GM12864 (cell line): ENCODE measurements at regions not wholly inside any gene's neighbourhood (a gene's known extent, or its start where the extent isn't known, plus 50 kb on each side); places are given as distances from the start of the nearest gene placed in this dataset.
"Not testable (repeated sequence)": the region's sequence is repeated elsewhere in the genome, so short reads cannot be mapped to it uniquely, and the experiment has no call there.

Source experiments
- DNase-seq: peaks from one replicate; pipeline ENCODE4 v3.0.0-alpha.2; 2011; ENCODE audit warnings: low read depth
- H3K4me3 ChIP-seq: 2 replicates; pipeline ENCODE4 v1.5.1; 2011; ENCODE audit warnings: mild to moderate bottlenecking, low read depth, low read length, control low read depth
- TF ChIP-seq, protein P1 (sequence below): IDR thresholded peaks from 2 replicates; pipeline ENCODE4 v1.5.1; 2011; ENCODE audit warnings: low read depth, mild to moderate bottlenecking, moderate library complexity, low read length, control low read depth, inconsistent platforms; ENCODE audit errors: missing control alignments

GRCh38 chr11:47928426-47928825, 51.9 kb upstream of the PTPRJ start:
- TF ChIP-seq, protein P1, sequence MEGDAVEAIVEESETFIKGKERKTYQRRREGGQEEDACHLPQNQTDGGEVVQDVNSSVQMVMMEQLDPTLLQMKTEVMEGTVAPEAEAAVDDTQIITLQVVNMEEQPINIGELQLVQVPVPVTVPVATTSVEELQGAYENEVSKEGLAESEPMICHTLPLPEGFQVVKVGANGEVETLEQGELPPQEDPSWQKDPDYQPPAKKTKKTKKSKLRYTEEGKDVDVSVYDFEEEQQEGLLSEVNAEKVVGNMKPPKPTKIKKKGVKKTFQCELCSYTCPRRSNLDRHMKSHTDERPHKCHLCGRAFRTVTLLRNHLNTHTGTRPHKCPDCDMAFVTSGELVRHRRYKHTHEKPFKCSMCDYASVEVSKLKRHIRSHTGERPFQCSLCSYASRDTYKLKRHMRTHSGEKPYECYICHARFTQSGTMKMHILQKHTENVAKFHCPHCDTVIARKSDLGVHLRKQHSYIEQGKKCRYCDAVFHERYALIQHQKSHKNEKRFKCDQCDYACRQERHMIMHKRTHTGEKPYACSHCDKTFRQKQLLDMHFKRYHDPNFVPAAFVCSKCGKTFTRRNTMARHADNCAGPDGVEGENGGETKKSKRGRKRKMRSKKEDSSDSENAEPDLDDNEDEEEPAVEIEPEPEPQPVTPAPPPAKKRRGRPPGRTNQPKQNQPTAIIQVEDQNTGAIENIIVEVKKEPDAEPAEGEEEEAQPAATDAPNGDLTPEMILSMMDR, result no peak
- DNase-seq, result no peak
- no peak overlapping the region for H3K4me3 ChIP-seq

- DNase-seq, result no peak
- TF ChIP-seq, protein P1, result no peak
- no peak overlapping the region for H3K4me3 ChIP-seq
Measured at GRCh38 chr11:47924184-47924691, 56.1 kb upstream of the PTPRJ start.

GRCh38 chr11:47923667-47924066, 56.7 kb upstream of the PTPRJ start:
- H3K4me3 ChIP-seq, result no peak overlapping the region
- DNase-seq, result no peak
- TF ChIP-seq, protein P1, result no peak

DNA sequence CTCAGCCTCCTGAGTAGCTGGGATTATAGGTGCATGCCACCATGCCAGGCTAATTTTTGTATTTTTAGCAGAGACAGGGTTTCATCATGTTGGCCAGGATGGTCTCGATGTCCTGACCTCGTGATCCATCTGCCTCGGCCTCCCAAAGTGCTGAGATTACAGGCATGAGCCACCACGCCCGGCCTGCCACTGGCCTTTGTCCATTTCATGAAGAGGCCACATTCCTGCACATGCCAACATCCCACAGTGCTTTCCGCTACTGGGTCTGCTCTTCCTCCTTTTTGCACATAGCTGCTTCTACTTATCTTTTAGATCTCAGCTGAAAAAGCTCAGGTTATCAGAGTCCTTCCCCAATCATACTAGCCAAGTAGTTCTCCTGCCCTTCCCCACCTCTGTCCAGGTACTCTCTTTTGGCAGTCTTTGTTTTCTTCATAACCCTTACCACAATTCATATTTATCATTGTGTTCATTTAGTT, 59.2 kb upstream of the PTPRJ start:
- DNase-seq, H3K4me3 ChIP-seq: not testable (repeated sequence)

DNA sequence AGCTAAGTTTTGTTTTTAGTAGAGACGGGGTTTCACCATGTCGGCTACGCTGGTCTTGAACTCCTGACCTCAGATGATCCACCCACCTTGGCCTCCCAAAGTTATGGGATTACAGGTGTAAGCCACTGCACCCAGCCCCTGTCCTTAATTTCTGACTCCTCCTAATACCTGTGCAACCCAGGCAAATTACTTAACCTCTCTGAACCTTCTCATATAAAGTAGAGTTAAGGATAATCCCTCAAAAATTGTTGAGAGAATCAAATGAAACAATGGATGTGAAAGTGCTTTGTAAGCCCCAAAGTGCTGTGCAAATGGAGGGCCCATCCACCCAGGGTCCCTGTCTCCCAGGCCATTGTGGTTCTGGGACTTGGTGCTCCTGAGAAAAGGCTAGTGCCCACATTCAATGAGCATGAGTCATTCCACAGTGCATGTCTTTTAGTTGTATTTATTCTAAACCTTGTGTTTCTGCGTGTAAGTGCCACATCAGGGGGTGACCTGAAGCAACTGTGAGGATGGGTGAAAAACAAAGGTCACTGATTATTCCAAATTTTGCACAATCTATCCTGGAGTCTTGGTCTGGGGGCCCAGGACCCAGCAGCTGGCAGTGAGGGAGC, 61.4 kb upstream of the PTPRJ start:
- no peak for DNase-seq
- TF ChIP-seq, protein P1, result no peak
- H3K4me3 ChIP-seq, result no peak overlapping the region

DNA sequence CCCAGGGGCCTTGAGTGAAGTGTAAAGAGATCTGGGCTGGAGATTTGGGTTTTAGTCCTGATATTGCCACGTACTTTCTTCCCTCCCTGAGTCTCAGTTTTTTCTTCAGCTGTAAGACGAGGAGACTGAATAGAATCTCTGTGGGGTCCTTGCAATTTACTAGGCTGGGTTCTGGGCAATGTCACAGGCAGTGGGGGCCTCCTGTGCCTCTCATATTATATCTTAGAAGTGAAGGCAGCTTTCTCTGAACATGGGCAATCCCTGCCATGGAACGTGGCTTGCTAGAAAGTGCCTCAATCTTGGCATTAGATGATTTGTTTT, 62.0 kb upstream of the PTPRJ start:
- no peak for DNase-seq
- no peak overlapping the region for H3K4me3 ChIP-seq
- TF ChIP-seq, protein P1, result no peak

DNA sequence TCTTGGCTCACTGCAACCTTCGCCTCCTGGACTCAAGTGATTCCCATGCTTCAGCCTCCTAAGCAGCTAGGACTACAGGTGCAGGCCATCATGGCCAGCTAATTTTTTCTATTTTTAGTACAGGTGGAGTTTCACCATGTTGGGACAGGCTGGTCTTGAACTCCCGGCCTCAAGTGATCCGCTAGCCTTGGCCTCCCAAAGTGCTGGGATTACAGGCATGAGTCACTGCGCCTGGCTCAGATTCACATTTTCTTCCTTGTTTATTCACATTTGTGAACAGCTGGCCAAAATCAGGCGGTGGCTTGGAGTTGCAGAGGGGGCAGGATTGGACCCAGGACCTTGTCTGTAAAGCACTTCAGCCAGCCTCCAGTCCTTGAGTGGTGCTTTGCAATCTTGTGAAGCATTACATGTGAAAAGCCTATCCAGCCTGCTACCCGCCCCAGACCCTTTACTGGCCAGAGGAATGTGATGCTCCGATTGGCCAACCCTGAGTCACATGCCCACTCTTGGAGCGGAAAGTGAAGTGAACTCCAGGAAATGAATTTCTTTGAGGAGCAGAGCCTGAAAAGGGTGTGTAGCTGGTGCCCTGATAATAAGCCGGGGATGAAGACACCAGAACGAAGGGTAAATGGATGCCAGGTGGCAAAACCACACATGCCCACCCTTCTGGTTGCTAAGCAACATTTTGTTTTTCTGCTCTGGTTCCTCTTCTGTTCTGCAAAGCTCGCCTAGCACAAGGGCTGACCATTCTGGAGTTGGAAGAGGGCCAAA, 62.6 kb upstream of the PTPRJ start:
- TF ChIP-seq, protein P1, result no peak
- no peak for DNase-seq
- no peak overlapping the region for H3K4me3 ChIP-seq
